ENCODE measurements at regions not wholly inside any gene's neighbourhood (a gene's known extent, or its start where the extent isn't known, plus 50 kb on each side); places are given as distances from the start of the nearest gene placed in this dataset.

DNA sequence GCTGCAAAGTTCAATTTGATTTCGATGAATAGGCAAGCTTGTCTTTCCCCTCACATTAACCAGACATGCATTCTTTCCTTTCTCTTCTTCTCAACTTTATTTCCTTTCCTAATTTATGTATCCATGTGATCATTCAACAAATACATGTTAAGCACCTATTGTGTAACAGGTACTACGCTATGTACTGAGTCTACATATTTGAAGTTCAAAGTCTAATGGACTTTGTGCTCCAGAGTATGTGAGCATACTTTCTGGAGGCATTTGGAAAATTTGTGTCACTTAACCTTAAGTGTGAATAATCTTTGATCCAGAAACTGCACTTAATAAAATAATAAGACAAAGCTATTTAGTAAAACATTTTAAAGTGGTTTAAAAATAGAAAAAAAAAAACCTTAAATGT is 675.3 kb upstream of the CT83 start:
- TF ChIP-seq, protein P1, sequence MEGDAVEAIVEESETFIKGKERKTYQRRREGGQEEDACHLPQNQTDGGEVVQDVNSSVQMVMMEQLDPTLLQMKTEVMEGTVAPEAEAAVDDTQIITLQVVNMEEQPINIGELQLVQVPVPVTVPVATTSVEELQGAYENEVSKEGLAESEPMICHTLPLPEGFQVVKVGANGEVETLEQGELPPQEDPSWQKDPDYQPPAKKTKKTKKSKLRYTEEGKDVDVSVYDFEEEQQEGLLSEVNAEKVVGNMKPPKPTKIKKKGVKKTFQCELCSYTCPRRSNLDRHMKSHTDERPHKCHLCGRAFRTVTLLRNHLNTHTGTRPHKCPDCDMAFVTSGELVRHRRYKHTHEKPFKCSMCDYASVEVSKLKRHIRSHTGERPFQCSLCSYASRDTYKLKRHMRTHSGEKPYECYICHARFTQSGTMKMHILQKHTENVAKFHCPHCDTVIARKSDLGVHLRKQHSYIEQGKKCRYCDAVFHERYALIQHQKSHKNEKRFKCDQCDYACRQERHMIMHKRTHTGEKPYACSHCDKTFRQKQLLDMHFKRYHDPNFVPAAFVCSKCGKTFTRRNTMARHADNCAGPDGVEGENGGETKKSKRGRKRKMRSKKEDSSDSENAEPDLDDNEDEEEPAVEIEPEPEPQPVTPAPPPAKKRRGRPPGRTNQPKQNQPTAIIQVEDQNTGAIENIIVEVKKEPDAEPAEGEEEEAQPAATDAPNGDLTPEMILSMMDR (IDR thresholded peaks at IDR 0.05) = no peak
- TF ChIP-seq POLR2A (IDR thresholded peaks at IDR 0.05) = no peak

All from adrenal gland (tissue), 5 donors.